ENCODE measurements at regions not wholly inside any gene's neighbourhood (a gene's known extent, or its start where the extent isn't known, plus 50 kb on each side); places are given as distances from the start of the nearest gene placed in this dataset.
"Not testable (repeated sequence)": the region's sequence is repeated elsewhere in the genome, so short reads cannot be mapped to it uniquely, and the experiment has no call there.

- Histone ChIP-seq H3K4me1 (no peaks in the 10 kb centered on the region), H3K9me3 (no peaks in the 10 kb centered on the region), H3K27ac (no peak overlapping the region), H3K4me3 (no peak overlapping the region), H3K36me3 (no peaks in the 10 kb centered on the region), H3K27me3 (no peaks in the 10 kb centered on the region)
- TF ChIP-seq POLR2A (IDR thresholded peaks at IDR 0.05) (no peak), CTCF (IDR thresholded peaks at IDR 0.05 in 4 of 5, conservative IDR thresholded peaks at IDR 0.05 in 1 of 5) (no peak)
- intact Hi-C loops (cut with DNase I; ENCODE audit: low total_unique reads), result no loop called here
- in situ Hi-C loops (cut with MboI; ENCODE audit: low sequenced_read_pairs in 4 of 4), result no loop called here
- no peak for ATAC-seq
- DNase-seq, result no peak
These were observed 744.1 kb upstream of the GJE1 start for GRCh38 chr6:141388666-141389065.

GRCh38 chr6:141370438-141370837 lies 762.3 kb upstream of the GJE1 start:
- no peak for TF ChIP-seq POLR2A (IDR thresholded peaks at IDR 0.05)
- TF ChIP-seq CTCF (IDR thresholded peaks at IDR 0.05 in 4 of 5, conservative IDR thresholded peaks at IDR 0.05 in 1 of 5), result no peak
- no peaks in the 10 kb centered on the region for H3K27me3 ChIP-seq
- no peak overlapping the region for H3K27ac ChIP-seq
- intact Hi-C loops (cut with DNase I; ENCODE audit: low total_unique reads) (no loop called here), in situ Hi-C loops (cut with MboI; ENCODE audit: low sequenced_read_pairs in 4 of 4) (no loop called here)
- no peaks in the 10 kb centered on the region for H3K36me3 ChIP-seq
- H3K4me1 ChIP-seq, result no peaks in the 10 kb centered on the region
- no peak overlapping the region for H3K4me3 ChIP-seq
- DNase-seq (no peak), ATAC-seq (no peak)
- no peaks in the 10 kb centered on the region for H3K9me3 ChIP-seq

- DNase-seq; in situ Hi-C loops (cut with MboI; ENCODE audit: low sequenced_read_pairs in 4 of 4); H3K4me3 ChIP-seq; H3K27me3 ChIP-seq; H3K27ac ChIP-seq; intact Hi-C loops (cut with DNase I; ENCODE audit: low total_unique reads); H3K36me3 ChIP-seq; ATAC-seq; H3K4me1 ChIP-seq; H3K9me3 ChIP-seq: not testable (repeated sequence)
These were observed 765.9 kb upstream of the GJE1 start for GRCh38 chr6:141366796-141367195.

- H3K36me3 ChIP-seq, result no peaks in the 10 kb centered on the region
- no peaks in the 10 kb centered on the region for H3K9me3 ChIP-seq
- DNase-seq, result no peak
- H3K4me1 ChIP-seq, result no peaks in the 10 kb centered on the region
- H3K27ac ChIP-seq, result no peak overlapping the region
- in situ Hi-C loops (cut with MboI; ENCODE audit: low sequenced_read_pairs in 4 of 4) (no loop called here), intact Hi-C loops (cut with DNase I; ENCODE audit: low total_unique reads) (no loop called here)
- H3K4me3 ChIP-seq, result no peak overlapping the region
- TF ChIP-seq CTCF (IDR thresholded peaks at IDR 0.05 in 4 of 5, conservative IDR thresholded peaks at IDR 0.05 in 1 of 5), result no peak
- no peak for TF ChIP-seq POLR2A (IDR thresholded peaks at IDR 0.05)
- no peaks in the 10 kb centered on the region for H3K27me3 ChIP-seq
- ATAC-seq, result no peak
These were observed 768.0 kb upstream of the GJE1 start for GRCh38 chr6:141364694-141365093.

GRCh38 chr6:141364232-141364631 lies 768.5 kb upstream of the GJE1 start:
- Histone ChIP-seq H3K9me3 (no peaks in the 10 kb centered on the region), H3K27ac (no peak overlapping the region), H3K36me3 (no peaks in the 10 kb centered on the region), H3K4me1 (no peaks in the 10 kb centered on the region), H3K4me3 (no peak overlapping the region), H3K27me3 (no peaks in the 10 kb centered on the region)
- TF ChIP-seq POLR2A (IDR thresholded peaks at IDR 0.05), result no peak
- no peak for TF ChIP-seq CTCF (IDR thresholded peaks at IDR 0.05 in 4 of 5, conservative IDR thresholded peaks at IDR 0.05 in 1 of 5)
- no peak for DNase-seq
- in situ Hi-C loops (cut with MboI; ENCODE audit: low sequenced_read_pairs in 4 of 4), result no loop called here
- no peak for ATAC-seq
- intact Hi-C loops (cut with DNase I; ENCODE audit: low total_unique reads), result no loop called here
